ENCODE measurements at regions not wholly inside any gene's neighbourhood (a gene's known extent, or its start where the extent isn't known, plus 50 kb on each side); places are given as distances from the start of the nearest gene placed in this dataset.

- TF ChIP-seq RAD21 (conservative IDR thresholded peaks at IDR 0.05 in 1 of 2, IDR thresholded peaks at IDR 0.05 in 1 of 2) (no peak), MAFK (IDR thresholded peaks at IDR 0.05; ENCODE audit: partially characterized antibody) (no peak), POLR2A (IDR thresholded peaks at IDR 0.05; ENCODE audit: low read length) (no peak), ZNF302 (CRISPR knock-in tag; IDR thresholded peaks at IDR 0.05) (no peak), RFX5 (IDR thresholded peaks at IDR 0.05) (no peak), POLR2AphosphoS2 (conservative IDR thresholded peaks at IDR 0.05; ENCODE audit: low read length) (no peak), EP300 (IDR thresholded peaks at IDR 0.05) (no peak), CBX2 (IDR thresholded peaks at IDR 0.05; ENCODE audit: borderline replicate concordance, low read depth) (no peak), MAZ (IDR thresholded peaks at IDR 0.05; ENCODE audit: borderline replicate concordance, low read depth, low read length) (no peak)
- TF ChIP-seq, protein P1, sequence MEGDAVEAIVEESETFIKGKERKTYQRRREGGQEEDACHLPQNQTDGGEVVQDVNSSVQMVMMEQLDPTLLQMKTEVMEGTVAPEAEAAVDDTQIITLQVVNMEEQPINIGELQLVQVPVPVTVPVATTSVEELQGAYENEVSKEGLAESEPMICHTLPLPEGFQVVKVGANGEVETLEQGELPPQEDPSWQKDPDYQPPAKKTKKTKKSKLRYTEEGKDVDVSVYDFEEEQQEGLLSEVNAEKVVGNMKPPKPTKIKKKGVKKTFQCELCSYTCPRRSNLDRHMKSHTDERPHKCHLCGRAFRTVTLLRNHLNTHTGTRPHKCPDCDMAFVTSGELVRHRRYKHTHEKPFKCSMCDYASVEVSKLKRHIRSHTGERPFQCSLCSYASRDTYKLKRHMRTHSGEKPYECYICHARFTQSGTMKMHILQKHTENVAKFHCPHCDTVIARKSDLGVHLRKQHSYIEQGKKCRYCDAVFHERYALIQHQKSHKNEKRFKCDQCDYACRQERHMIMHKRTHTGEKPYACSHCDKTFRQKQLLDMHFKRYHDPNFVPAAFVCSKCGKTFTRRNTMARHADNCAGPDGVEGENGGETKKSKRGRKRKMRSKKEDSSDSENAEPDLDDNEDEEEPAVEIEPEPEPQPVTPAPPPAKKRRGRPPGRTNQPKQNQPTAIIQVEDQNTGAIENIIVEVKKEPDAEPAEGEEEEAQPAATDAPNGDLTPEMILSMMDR (IDR thresholded peaks at IDR 0.05): no peak
These were observed 61.8 kb upstream of the EEPD1 start for GRCh38 chr7:36090976-36091873.
